ENCODE measurements at regions not wholly inside any gene's neighbourhood (a gene's known extent, or its start where the extent isn't known, plus 50 kb on each side); places are given as distances from the start of the nearest gene placed in this dataset.

GRCh38 chr6:95815389-95816056 is 200.3 kb upstream of the FUT9 start (continued):
- TF ChIP-seq ZMAT5 (CRISPR knock-in tag; IDR thresholded peaks at IDR 0.05; ENCODE audit: borderline replicate concordance, low read depth) (no peak), ZNF382 (CRISPR knock-in tag; IDR thresholded peaks at IDR 0.05; ENCODE audit: borderline replicate concordance) (no peak), TRIM22 (IDR thresholded peaks at IDR 0.05) (no peak), ZHX2 (IDR thresholded peaks at IDR 0.05; ENCODE audit: low read depth) (no peak; the same call in 1 of the 2 replicates), ZHX2 (CRISPR knock-in tag; IDR thresholded peaks at IDR 0.05; ENCODE audit: borderline replicate concordance) (no peak), CHD2 (IDR thresholded peaks at IDR 0.05; ENCODE audit: low read depth, low read length) (no peak), ZNF644 (CRISPR knock-in tag; IDR thresholded peaks at IDR 0.05; ENCODE audit: low read depth) (peak; percentile 100), REL (CRISPR knock-in tag; conservative IDR thresholded peaks at IDR 0.05) (0 out of 2 replicates have a peak, but pooled peaks have one; percentile 28), ZBTB42 (CRISPR knock-in tag; IDR thresholded peaks at IDR 0.05) (no peak), ZNF24 (IDR thresholded peaks at IDR 0.05) (peak; percentile 54; the same call in 1 of the 2 replicates), ZNF326 (CRISPR knock-in tag; IDR thresholded peaks at IDR 0.05; ENCODE audit: borderline replicate concordance) (no peak), ATF3 (CRISPR knock-in tag; IDR thresholded peaks at IDR 0.05) (peak; percentile 68), ZNF710 (CRISPR knock-in tag; IDR thresholded peaks at IDR 0.05; ENCODE audit: borderline replicate concordance) (peak; percentile 100), ZFX (CRISPR knock-in tag; IDR thresholded peaks at IDR 0.05; ENCODE audit: low read depth) (peak; percentile 59; the same call in 1 of the 2 replicates)
- TF ChIP-seq, protein P1, sequence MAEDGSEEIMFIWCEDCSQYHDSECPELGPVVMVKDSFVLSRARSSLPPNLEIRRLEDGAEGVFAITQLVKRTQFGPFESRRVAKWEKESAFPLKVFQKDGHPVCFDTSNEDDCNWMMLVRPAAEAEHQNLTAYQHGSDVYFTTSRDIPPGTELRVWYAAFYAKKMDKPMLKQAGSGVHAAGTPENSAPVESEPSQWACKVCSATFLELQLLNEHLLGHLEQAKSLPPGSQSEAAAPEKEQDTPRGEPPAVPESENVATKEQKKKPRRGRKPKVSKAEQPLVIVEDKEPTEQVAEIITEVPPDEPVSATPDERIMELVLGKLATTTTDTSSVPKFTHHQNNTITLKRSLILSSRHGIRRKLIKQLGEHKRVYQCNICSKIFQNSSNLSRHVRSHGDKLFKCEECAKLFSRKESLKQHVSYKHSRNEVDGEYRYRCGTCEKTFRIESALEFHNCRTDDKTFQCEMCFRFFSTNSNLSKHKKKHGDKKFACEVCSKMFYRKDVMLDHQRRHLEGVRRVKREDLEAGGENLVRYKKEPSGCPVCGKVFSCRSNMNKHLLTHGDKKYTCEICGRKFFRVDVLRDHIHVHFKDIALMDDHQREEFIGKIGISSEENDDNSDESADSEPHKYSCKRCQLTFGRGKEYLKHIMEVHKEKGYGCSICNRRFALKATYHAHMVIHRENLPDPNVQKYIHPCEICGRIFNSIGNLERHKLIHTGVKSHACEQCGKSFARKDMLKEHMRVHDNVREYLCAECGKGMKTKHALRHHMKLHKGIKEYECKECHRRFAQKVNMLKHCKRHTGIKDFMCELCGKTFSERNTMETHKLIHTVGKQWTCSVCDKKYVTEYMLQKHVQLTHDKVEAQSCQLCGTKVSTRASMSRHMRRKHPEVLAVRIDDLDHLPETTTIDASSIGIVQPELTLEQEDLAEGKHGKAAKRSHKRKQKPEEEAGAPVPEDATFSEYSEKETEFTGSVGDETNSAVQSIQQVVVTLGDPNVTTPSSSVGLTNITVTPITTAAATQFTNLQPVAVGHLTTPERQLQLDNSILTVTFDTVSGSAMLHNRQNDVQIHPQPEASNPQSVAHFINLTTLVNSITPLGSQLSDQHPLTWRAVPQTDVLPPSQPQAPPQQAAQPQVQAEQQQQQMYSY (CRISPR knock-in tag; IDR thresholded peaks at IDR 0.05): no peak

Measured in HepG2 (cell line).